PC-9 (cell line): ENCODE measurements at regions not wholly inside any gene's neighbourhood (a gene's known extent, or its start where the extent isn't known, plus 50 kb on each side); places are given as distances from the start of the nearest gene placed in this dataset.

Experiments
- BruUV-seq: library from RNA; stranded (reverse); fragments of 400-500 nt; replicated peaks from 2 replicates; lab custom pipeline; 2021; lab: Mats Ljungman, UMichigan
- CTCF ChIA-PET: fragments of 300-600 bp; sonication (Branson Sonifier 250); formaldehyde crosslinking; loops from one replicate; lab custom pipeline; 2022; ENCODE audit warnings: antibody characterized with exemption; lab: Charles Lee
- POLR2A ChIA-PET: fragments of 300-600 bp; sonication (Branson Sonifier 250); formaldehyde crosslinking; loops from one replicate; lab custom pipeline; 2022; ENCODE audit warnings: antibody characterized with exemption; ENCODE audit not compliant: unreplicated experiment; lab: Charles Lee
- DNase-seq, 2 experiments: peaks; one replicate each; pipeline versions ENCODE4 v3.0.0 to v3.0.0-alpha.2; 2015 to 2022; ENCODE audit warnings: mixed read lengths in 1 of 2
- H2AFZ ChIP-seq: fragments of 200-600 bp; sonication (generic); 2 replicates; pipeline ENCODE4 v1.8.1; 2017; ENCODE audit warnings: antibody characterized with exemption
- H3F3A ChIP-seq: fragments of 200-600 bp; sonication (generic); 2 replicates; pipeline ENCODE4 v1.8.1; 2017; ENCODE audit warnings: antibody characterized with exemption, mild to moderate bottlenecking, low read depth; ENCODE audit not compliant: insufficient read depth
- H3K27ac ChIP-seq: fragments of 200-600 bp; sonication (generic); 2 replicates; pipeline ENCODE4 v1.6.1; 2016; ENCODE audit warnings: mixed run types
- H3K27me3 ChIP-seq: fragments of 200-600 bp; sonication (generic); 2 replicates; pipeline ENCODE4 v1.6.1; 2016; ENCODE audit warnings: low read depth, mixed run types; ENCODE audit not compliant: insufficient read depth
- H3K36me3 ChIP-seq: fragments of 200-600 bp; sonication (generic); 2 replicates; pipeline ENCODE4 v1.6.1; 2016; ENCODE audit warnings: low read depth, mixed run types
- H3K4me1 ChIP-seq: fragments of 200-600 bp; sonication (generic); replicated peaks from 2 replicates; pipeline ENCODE4 v1.6.1; 2016; ENCODE audit warnings: mixed run types; ENCODE audit not compliant: insufficient read depth
- H3K4me2 ChIP-seq: fragments of 200-600 bp; sonication (generic); 2 replicates; pipeline ENCODE4 v1.6.1; 2017; ENCODE audit warnings: mixed run types
- H3K4me3 ChIP-seq: fragments of 200-600 bp; sonication (generic); 2 replicates; pipeline ENCODE4 v1.6.1; 2016; ENCODE audit warnings: mixed run types
- H3K79me2 ChIP-seq: fragments of 200-600 bp; sonication (generic); 2 replicates; pipeline ENCODE4 v1.6.1; 2017; ENCODE audit warnings: low read depth, mixed run types
- H3K9me2 ChIP-seq: fragments of 200-600 bp; sonication (generic); 2 replicates; pipeline ENCODE4 v1.8.1; 2017; ENCODE audit warnings: mild to moderate bottlenecking; ENCODE audit not compliant: insufficient read depth
- H3K9me3 ChIP-seq: fragments of 200-600 bp; sonication (generic); 2 replicates; pipeline ENCODE4 v1.8.1; 2016; ENCODE audit warnings: low read depth; ENCODE audit not compliant: insufficient read depth
- H4K20me1 ChIP-seq: fragments of 200-600 bp; sonication (generic); 2 replicates; pipeline ENCODE4 v1.8.1; 2017; ENCODE audit not compliant: insufficient read depth
- CTCF ChIP-seq: fragments of 200-600 bp; sonication (generic); conservative IDR thresholded peaks from 2 replicates; pipeline ENCODE4 v1.6.1; 2017; ENCODE audit warnings: mixed run types, antibody characterized with exemption, mild to moderate bottlenecking, moderate library complexity
- EZH2 ChIP-seq: fragments of 200-600 bp; sonication (generic); IDR thresholded peaks from 2 replicates; pipeline ENCODE4 v1.8.0; 2017; ENCODE audit warnings: antibody characterized with exemption, low read depth
- intact Hi-C: fragments of 100-400 bp; cut with micrococcal nuclease; formaldehyde crosslinking; loops from one replicate; pipeline ENCODE4 v1.10.0; 2022; ENCODE audit not compliant: unreplicated experiment

- Histone ChIP-seq H4K20me1 (no peaks in the 10 kb centered on the region), H3K27me3 (no peaks in the 10 kb centered on the region), H3K4me3 (no peak overlapping the region), H2AFZ (no peak overlapping the region), H3K9me3 (no peaks in the 10 kb centered on the region), H3K79me2 (no peaks in the 10 kb centered on the region), H3K9me2 (no peaks in the 10 kb centered on the region), H3K36me3 (no peaks in the 10 kb centered on the region), H3K4me1 (no peaks in the 10 kb centered on the region), H3K27ac (no peak overlapping the region), H3K4me2 (no peak overlapping the region), H3F3A (no peaks in the 10 kb centered on the region)
- ChIA-PET CTCF (no interaction called here), POLR2A (no interaction called here)
- BruUV-seq, result no TSS peak
- no peak for DNase-seq
- no peak for TF ChIP-seq CTCF
- TF ChIP-seq EZH2, result no peak
- intact Hi-C loops, result no loop called here
Observed at GRCh38 chr2:22829791-22830190, 555.2 kb upstream of the KLHL29 start.

GRCh38 chr2:22832196-22832595 is 552.8 kb upstream of the KLHL29 start:
- intact Hi-C loops, result no loop called here
- Histone ChIP-seq H3K9me2 (no peaks in the 10 kb centered on the region), H3F3A (no peaks in the 10 kb centered on the region), H2AFZ (no peak overlapping the region), H3K27ac (no peak overlapping the region), H3K4me1 (no peaks in the 10 kb centered on the region), H4K20me1 (no peaks in the 10 kb centered on the region), H3K9me3 (no peaks in the 10 kb centered on the region), H3K4me3 (no peak overlapping the region), H3K4me2 (no peak overlapping the region), H3K27me3 (no peaks in the 10 kb centered on the region), H3K79me2 (no peaks in the 10 kb centered on the region), H3K36me3 (no peaks in the 10 kb centered on the region)
- POLR2A ChIA-PET, result no interaction called here
- no TSS peak for BruUV-seq
- CTCF ChIA-PET, result no interaction called here
- TF ChIP-seq EZH2, result no peak
- no peak for TF ChIP-seq CTCF
- DNase-seq, result no peak

DNA sequence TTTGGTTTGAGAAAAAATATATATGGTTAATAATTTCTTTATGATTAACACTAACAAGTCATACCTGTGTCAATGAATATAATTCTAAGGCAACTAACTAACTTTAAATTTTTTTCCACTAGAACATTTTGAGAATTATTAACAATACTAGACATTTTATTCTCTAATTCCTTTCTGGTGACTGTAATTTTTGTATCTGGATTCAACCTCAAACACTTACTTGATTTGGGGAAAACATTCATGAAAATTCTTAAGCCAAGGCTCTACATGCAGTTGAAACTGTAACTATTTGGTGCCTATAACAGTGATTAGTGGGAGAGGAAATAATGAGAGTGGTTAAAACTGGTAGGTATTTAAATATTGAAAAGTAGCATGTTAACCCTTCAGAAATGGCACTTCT is 546.5 kb upstream of the KLHL29 start:
- Histone ChIP-seq H3K27me3 (no peaks in the 10 kb centered on the region), H3K27ac (no peak overlapping the region), H3K9me3 (no peaks in the 10 kb centered on the region), H3K36me3 (no peaks in the 10 kb centered on the region), H2AFZ (no peak overlapping the region), H3K79me2 (no peaks in the 10 kb centered on the region), H3K4me1 (no peaks in the 10 kb centered on the region), H4K20me1 (no peaks in the 10 kb centered on the region), H3F3A (no peaks in the 10 kb centered on the region), H3K4me2 (no peak overlapping the region), H3K4me3 (no peak overlapping the region), H3K9me2 (0 out of 2 replicates have a peak, but pooled peaks cover 3% of the 10 kb centered on the region)
- no TSS peak for BruUV-seq
- no peak for DNase-seq
- ChIA-PET CTCF (no interaction called here), POLR2A (no interaction called here)
- intact Hi-C loops, result no loop called here
- TF ChIP-seq CTCF (no peak), EZH2 (no peak)
